Activated CD4-positive, alpha-beta T cell treated with anti-CD3 and anti-CD28 coated beads, Interleukin-2, amount 50 U/mL, for 4 hours (primary cell): ENCODE measurements at regions not wholly inside any gene's neighbourhood (a gene's known extent, or its start where the extent isn't known, plus 50 kb on each side); places are given as distances from the start of the nearest gene placed in this dataset.

ENCODE experiments used
- DNase-seq, 2 experiments: peaks; one replicate each; pipeline ENCODE4 v3.0.0-alpha.2; 2020

GRCh38 chr10:78754269-78755062, 314.3 kb upstream of the ZMIZ1 start:
- no peak for DNase-seq

GRCh38 chr10:78755063-78755701, 313.6 kb upstream of the ZMIZ1 start:
- no peak for DNase-seq

- DNase-seq: no peak
Observed at GRCh38 chr10:78755877-78756455, 312.8 kb upstream of the ZMIZ1 start.

GRCh38 chr10:78756604-78757343, 312.0 kb upstream of the ZMIZ1 start:
- no peak for DNase-seq

- DNase-seq: no peak
Observed at GRCh38 chr10:78757344-78757925, 311.3 kb upstream of the ZMIZ1 start.

GRCh38 chr10:78758176-78758575, 310.6 kb upstream of the ZMIZ1 start:
- DNase-seq: no peak

GRCh38 chr10:78759456-78760120, 309.2 kb upstream of the ZMIZ1 start:
- DNase-seq: no peak

- DNase-seq: no peak
Observed at GRCh38 chr10:78760463-78761310, 308.1 kb upstream of the ZMIZ1 start.

- no peak for DNase-seq
Observed at GRCh38 chr10:78761311-78761781, 307.4 kb upstream of the ZMIZ1 start.

- DNase-seq: no peak
Observed at GRCh38 chr10:78762086-78762630, 306.6 kb upstream of the ZMIZ1 start.

GRCh38 chr10:78763234-78763633, 305.5 kb upstream of the ZMIZ1 start:
- DNase-seq: no peak

- no peak for DNase-seq
Observed at GRCh38 chr10:78763651-78764395, 304.9 kb upstream of the ZMIZ1 start.

- DNase-seq: no peak
Observed at GRCh38 chr10:78764436-78764835, 304.3 kb upstream of the ZMIZ1 start.

GRCh38 chr10:78764846-78765430, 303.8 kb upstream of the ZMIZ1 start:
- no peak for DNase-seq

GRCh38 chr10:78765726-78766335, 302.9 kb upstream of the ZMIZ1 start:
- DNase-seq: no peak

- DNase-seq: no peak
Observed at GRCh38 chr10:78766603-78767002, 302.2 kb upstream of the ZMIZ1 start.

- DNase-seq: no peak
Observed at GRCh38 chr10:78768041-78768835, 300.5 kb upstream of the ZMIZ1 start.

GRCh38 chr10:78768876-78769275, 299.9 kb upstream of the ZMIZ1 start:
- no peak for DNase-seq

GRCh38 chr10:78769526-78769925, 299.2 kb upstream of the ZMIZ1 start:
- DNase-seq: no peak
